GM23338 (cell line): ENCODE measurements at regions not wholly inside any gene's neighbourhood (a gene's known extent, or its start where the extent isn't known, plus 50 kb on each side); places are given as distances from the start of the nearest gene placed in this dataset.
A peak's percentile ranks its signal among the peaks of the same experiment; 100 is the strongest.

Source experiments
- ATAC-seq: fragments of 200-7000 bp; cut with Tn5 transposase; 3 replicates; pipeline ENCODE4 v1.9.1; 2020
- DNase-seq: peaks from one replicate; pipeline ENCODE4 v3.0.0-alpha.2; 2015; ENCODE audit warnings: low spot score
- H2AFZ ChIP-seq: fragments of 200-600 bp; sonication (generic); 2 replicates; pipeline ENCODE4 v1.8.0; 2016; ENCODE audit warnings: antibody characterized with exemption, mild to moderate bottlenecking, moderate library complexity
- H3F3A ChIP-seq: fragments of 200-600 bp; sonication (generic); replicated peaks from 2 replicates; pipeline ENCODE4 v1.8.0; 2017; ENCODE audit warnings: antibody characterized with exemption, mixed run types, low read depth
- H3K27ac ChIP-seq: fragments of 200-600 bp; sonication (generic); 2 replicates; pipeline ENCODE4 v1.6.1; 2016; ENCODE audit warnings: low read depth
- H3K27me3 ChIP-seq: fragments of 200-600 bp; sonication (generic); 2 replicates; pipeline ENCODE4 v1.8.0; 2016; ENCODE audit warnings: mild to moderate bottlenecking, mixed run types, moderate library complexity; ENCODE audit not compliant: insufficient read depth
- H3K36me3 ChIP-seq: fragments of 200-600 bp; sonication (generic); 2 replicates; pipeline ENCODE4 v1.8.0; 2016; ENCODE audit warnings: mild to moderate bottlenecking; ENCODE audit not compliant: insufficient read depth
- H3K4me1 ChIP-seq: fragments of 200-600 bp; sonication (generic); 2 replicates; pipeline ENCODE4 v1.8.0; 2016; ENCODE audit warnings: mild to moderate bottlenecking, moderate library complexity; ENCODE audit not compliant: insufficient read depth
- H3K4me2 ChIP-seq: fragments of 200-600 bp; sonication (generic); 2 replicates; pipeline ENCODE4 v1.7.1; 2017; ENCODE audit warnings: mixed run types
- H3K4me3 ChIP-seq: fragments of 200-600 bp; sonication (generic); 2 replicates; pipeline ENCODE4 v1.6.1; 2016; ENCODE audit warnings: mixed run types
- H3K79me2 ChIP-seq: fragments of 200-600 bp; sonication (generic); replicated peaks from 2 replicates; pipeline ENCODE4 v1.8.0; 2017; ENCODE audit warnings: mild to moderate bottlenecking; ENCODE audit not compliant: insufficient read depth
- H3K9me2 ChIP-seq: fragments of 200-600 bp; sonication (generic); 2 replicates; pipeline ENCODE4 v1.8.0; 2017; ENCODE audit not compliant: insufficient read depth
- H4K20me1 ChIP-seq: fragments of 200-600 bp; sonication (generic); replicated peaks from 2 replicates; pipeline ENCODE4 v1.8.0; 2017; ENCODE audit warnings: mild to moderate bottlenecking; ENCODE audit not compliant: insufficient read depth
- H3K27ac Mint-ChIP-seq: 2 replicates; pipeline ENCODE4 v1.8.0; 2020; ENCODE audit warnings: inconsistent platforms, mild to moderate bottlenecking, moderate library complexity, mixed read lengths
- H3K27me3 Mint-ChIP-seq: 3 replicates; pipeline ENCODE4 v1.8.0; 2022; ENCODE audit warnings: low read depth, mild to moderate bottlenecking, moderate library complexity, mixed read lengths, inconsistent platforms; ENCODE audit not compliant: insufficient read depth, poor library complexity
- H3K36me3 Mint-ChIP-seq: 3 replicates; pipeline ENCODE4 v1.8.0; 2021; ENCODE audit warnings: low read depth, mild to moderate bottlenecking, inconsistent platforms, moderate library complexity, mixed read lengths
- H3K4me1 Mint-ChIP-seq: 3 replicates; pipeline ENCODE4 v1.8.0; 2020; ENCODE audit warnings: mild to moderate bottlenecking, inconsistent platforms, mixed read lengths
- H3K4me3 Mint-ChIP-seq: 3 replicates; pipeline ENCODE4 v1.8.0; 2021; ENCODE audit warnings: moderate library complexity, mild to moderate bottlenecking, inconsistent platforms, mixed read lengths
- H3K9me3 Mint-ChIP-seq: 3 replicates; pipeline ENCODE4 v1.8.0; 2020; ENCODE audit warnings: moderate library complexity, mild to moderate bottlenecking, inconsistent platforms, mixed read lengths
- CREB1 ChIP-seq: fragments of 250-450 bp; sonication (Bioruptor Pico); IDR thresholded peaks from 2 replicates; pipeline ENCODE4 v1.5.0; 2020; ENCODE audit warnings: low read depth, mild to moderate bottlenecking, moderate library complexity
- ZNF331 ChIP-seq: fragments of 250-450 bp; sonication (Bioruptor Pico); IDR thresholded peaks from 2 replicates; pipeline ENCODE4 v1.5.0; 2020; ENCODE audit warnings: low read depth, mild to moderate bottlenecking, moderate library complexity
- TF ChIP-seq, protein P1 (sequence below): fragments of 250-450 bp; sonication (Bioruptor Pico); IDR thresholded peaks from 2 replicates; pipeline ENCODE4 v1.5.0; 2020; ENCODE audit warnings: mild to moderate bottlenecking, moderate library complexity
- TF ChIP-seq, protein P2 (sequence below), 2 experiments: fragments of 200-600 bp in 1 of 2; sonication (generic) in 1 of 2; conservative IDR thresholded peaks; 2 replicates each; pipeline versions ENCODE4 v1.5.1 to v1.6.1; 2016 to 2017; ENCODE audit warnings: antibody characterized with exemption in 2 of 2, low read depth in 2 of 2, mild to moderate bottlenecking in 2 of 2, moderate library complexity in 1 of 2

DNA sequence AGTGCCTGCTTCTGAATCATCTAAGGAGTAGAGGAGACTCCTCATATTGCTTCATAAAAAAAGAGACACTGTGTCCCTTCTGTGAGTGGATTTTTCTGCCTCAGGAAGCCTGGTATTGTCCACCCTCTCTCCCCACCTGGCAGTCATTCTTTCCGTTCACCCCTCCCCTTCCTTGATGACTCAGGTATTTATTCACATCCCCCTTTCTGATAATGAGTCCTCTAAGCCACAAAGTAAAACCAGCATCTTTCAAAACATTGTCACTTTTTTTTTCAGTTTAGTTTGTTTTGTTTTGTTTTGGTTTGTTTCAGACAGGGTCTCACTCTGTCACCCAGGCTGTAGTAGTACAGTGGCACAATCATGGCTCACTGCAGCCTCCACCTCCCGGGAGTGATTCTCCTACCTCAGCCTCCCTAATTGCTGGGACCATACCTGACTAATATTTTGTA, 65.2 kb upstream of the UBE2E1 start:
- TF ChIP-seq ZNF331 (CRISPR knock-in tag) (no peak), CREB1 (CRISPR knock-in tag) (no peak)
- TF ChIP-seq, protein P1, sequence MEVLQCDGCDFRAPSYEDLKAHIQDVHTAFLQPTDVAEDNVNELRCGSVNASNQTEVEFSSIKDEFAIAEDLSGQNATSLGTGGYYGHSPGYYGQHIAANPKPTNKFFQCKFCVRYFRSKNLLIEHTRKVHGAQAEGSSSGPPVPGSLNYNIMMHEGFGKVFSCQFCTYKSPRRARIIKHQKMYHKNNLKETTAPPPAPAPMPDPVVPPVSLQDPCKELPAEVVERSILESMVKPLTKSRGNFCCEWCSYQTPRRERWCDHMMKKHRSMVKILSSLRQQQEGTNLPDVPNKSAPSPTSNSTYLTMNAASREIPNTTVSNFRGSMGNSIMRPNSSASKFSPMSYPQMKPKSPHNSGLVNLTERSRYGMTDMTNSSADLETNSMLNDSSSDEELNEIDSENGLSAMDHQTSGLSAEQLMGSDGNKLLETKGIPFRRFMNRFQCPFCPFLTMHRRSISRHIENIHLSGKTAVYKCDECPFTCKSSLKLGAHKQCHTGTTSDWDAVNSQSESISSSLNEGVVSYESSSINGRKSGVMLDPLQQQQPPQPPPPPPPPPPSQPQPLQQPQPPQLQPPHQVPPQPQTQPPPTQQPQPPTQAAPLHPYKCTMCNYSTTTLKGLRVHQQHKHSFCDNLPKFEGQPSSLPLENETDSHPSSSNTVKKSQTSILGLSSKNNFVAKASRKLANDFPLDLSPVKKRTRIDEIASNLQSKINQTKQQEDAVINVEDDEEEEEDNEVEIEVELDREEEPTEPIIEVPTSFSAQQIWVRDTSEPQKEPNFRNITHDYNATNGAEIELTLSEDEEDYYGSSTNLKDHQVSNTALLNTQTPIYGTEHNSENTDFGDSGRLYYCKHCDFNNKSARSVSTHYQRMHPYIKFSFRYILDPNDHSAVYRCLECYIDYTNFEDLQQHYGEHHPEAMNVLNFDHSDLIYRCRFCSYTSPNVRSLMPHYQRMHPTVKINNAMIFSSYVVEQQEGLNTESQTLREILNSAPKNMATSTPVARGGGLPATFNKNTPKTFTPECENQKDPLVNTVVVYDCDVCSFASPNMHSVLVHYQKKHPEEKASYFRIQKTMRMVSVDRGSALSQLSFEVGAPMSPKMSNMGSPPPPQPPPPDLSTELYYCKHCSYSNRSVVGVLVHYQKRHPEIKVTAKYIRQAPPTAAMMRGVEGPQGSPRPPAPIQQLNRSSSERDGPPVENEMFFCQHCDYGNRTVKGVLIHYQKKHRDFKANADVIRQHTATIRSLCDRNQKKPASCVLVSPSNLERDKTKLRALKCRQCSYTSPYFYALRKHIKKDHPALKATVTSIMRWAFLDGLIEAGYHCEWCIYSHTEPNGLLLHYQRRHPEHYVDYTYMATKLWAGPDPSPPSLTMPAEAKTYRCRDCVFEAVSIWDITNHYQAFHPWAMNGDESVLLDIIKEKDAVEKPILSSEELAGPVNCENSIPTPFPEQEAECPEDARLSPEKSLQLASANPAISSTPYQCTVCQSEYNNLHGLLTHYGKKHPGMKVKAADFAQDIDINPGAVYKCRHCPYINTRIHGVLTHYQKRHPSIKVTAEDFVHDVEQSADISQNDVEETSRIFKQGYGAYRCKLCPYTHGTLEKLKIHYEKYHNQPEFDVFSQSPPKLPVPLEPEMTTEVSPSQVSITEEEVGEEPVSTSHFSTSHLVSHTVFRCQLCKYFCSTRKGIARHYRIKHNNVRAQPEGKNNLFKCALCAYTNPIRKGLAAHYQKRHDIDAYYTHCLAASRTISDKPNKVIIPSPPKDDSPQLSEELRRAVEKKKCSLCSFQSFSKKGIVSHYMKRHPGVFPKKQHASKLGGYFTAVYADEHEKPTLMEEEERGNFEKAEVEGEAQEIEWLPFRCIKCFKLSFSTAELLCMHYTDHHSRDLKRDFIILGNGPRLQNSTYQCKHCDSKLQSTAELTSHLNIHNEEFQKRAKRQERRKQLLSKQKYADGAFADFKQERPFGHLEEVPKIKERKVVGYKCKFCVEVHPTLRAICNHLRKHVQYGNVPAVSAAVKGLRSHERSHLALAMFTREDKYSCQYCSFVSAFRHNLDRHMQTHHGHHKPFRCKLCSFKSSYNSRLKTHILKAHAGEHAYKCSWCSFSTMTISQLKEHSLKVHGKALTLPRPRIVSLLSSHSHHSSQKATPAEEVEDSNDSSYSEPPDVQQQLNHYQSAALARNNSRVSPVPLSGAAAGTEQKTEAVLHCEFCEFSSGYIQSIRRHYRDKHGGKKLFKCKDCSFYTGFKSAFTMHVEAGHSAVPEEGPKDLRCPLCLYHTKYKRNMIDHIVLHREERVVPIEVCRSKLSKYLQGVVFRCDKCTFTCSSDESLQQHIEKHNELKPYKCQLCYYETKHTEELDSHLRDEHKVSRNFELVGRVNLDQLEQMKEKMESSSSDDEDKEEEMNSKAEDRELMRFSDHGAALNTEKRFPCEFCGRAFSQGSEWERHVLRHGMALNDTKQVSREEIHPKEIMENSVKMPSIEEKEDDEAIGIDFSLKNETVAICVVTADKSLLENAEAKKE (CRISPR knock-in tag), result no peak
- TF ChIP-seq, protein P2, sequence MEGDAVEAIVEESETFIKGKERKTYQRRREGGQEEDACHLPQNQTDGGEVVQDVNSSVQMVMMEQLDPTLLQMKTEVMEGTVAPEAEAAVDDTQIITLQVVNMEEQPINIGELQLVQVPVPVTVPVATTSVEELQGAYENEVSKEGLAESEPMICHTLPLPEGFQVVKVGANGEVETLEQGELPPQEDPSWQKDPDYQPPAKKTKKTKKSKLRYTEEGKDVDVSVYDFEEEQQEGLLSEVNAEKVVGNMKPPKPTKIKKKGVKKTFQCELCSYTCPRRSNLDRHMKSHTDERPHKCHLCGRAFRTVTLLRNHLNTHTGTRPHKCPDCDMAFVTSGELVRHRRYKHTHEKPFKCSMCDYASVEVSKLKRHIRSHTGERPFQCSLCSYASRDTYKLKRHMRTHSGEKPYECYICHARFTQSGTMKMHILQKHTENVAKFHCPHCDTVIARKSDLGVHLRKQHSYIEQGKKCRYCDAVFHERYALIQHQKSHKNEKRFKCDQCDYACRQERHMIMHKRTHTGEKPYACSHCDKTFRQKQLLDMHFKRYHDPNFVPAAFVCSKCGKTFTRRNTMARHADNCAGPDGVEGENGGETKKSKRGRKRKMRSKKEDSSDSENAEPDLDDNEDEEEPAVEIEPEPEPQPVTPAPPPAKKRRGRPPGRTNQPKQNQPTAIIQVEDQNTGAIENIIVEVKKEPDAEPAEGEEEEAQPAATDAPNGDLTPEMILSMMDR (conservative IDR thresholded peaks at IDR 0.05; ENCODE audit: low read depth in 2 of 2), result no peak
- no peak for ATAC-seq

More for the DNA sequence above, 65.2 kb upstream of the UBE2E1 start:
- peaks cover 49% of the 10 kb centered on the region for H3K27me3 ChIP-seq
- no peak overlapping the region for H3K27ac ChIP-seq
- H3K4me3 Mint-ChIP-seq, result no peak overlapping the region
- peaks cover 6% of the 10 kb centered on the region; the same call in 1 of the 2 replicates for H3F3A ChIP-seq
- 0 out of 2 replicates have a peak overlapping the region, but pooled peaks have one; percentile 7 for H3K4me2 ChIP-seq
- H3K9me3 Mint-ChIP-seq, result no peaks in the 10 kb centered on the region
- no peaks in the 10 kb centered on the region for H3K36me3 Mint-ChIP-seq
- no peaks in the 10 kb centered on the region for H3K9me2 ChIP-seq
- no peak overlapping the region for H3K4me3 ChIP-seq
- H3K4me1 Mint-ChIP-seq, result peaks cover 72% of the 10 kb centered on the region
- DNase-seq, result no peak
- no peaks in the 10 kb centered on the region for H4K20me1 ChIP-seq
- H3K4me1 ChIP-seq, result peaks cover 64% of the 10 kb centered on the region
- peaks cover 48% of the 10 kb centered on the region for H3K27me3 Mint-ChIP-seq
- H3K36me3 ChIP-seq, result no peaks in the 10 kb centered on the region
- H3K27ac Mint-ChIP-seq, result no peak overlapping the region
- H2AFZ ChIP-seq, result no peak overlapping the region
- H3K79me2 ChIP-seq, result no peaks in the 10 kb centered on the region
